ENCODE measurements at regions not wholly inside any gene's neighbourhood (a gene's known extent, or its start where the extent isn't known, plus 50 kb on each side); places are given as distances from the start of the nearest gene placed in this dataset.

DNA sequence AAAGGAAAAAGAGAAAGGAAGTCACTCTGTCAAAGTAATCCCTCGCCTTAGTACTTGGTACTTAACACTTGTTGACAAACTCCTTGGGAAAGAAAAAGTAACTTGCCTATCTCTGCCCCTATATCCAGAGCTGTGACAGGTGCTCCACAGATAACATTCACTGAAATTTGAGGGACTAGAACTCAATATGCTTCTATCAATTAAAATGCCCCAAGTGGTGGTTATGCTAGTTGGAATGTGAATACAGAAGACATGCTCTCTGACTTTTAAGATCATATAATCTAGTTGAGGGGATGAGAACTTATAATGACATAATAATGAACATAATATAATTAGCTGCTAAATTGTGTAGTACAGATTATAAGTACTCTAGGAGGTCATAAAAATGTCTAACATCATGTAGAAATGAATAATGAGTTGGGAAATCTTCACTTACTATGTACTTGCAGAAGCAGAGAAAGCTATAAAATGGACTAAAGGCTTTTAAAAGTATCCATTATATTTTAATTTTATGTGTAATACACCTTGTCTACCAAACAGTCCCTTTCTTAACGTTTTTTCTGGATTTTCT lies 153.1 kb upstream of the CCDC54 start:
- TF ChIP-seq, protein P1, sequence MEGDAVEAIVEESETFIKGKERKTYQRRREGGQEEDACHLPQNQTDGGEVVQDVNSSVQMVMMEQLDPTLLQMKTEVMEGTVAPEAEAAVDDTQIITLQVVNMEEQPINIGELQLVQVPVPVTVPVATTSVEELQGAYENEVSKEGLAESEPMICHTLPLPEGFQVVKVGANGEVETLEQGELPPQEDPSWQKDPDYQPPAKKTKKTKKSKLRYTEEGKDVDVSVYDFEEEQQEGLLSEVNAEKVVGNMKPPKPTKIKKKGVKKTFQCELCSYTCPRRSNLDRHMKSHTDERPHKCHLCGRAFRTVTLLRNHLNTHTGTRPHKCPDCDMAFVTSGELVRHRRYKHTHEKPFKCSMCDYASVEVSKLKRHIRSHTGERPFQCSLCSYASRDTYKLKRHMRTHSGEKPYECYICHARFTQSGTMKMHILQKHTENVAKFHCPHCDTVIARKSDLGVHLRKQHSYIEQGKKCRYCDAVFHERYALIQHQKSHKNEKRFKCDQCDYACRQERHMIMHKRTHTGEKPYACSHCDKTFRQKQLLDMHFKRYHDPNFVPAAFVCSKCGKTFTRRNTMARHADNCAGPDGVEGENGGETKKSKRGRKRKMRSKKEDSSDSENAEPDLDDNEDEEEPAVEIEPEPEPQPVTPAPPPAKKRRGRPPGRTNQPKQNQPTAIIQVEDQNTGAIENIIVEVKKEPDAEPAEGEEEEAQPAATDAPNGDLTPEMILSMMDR (IDR thresholded peaks at IDR 0.05; ENCODE audit: poor library complexity), result no peak
- no peak for TF ChIP-seq EZH2phosphoT487 (IDR thresholded peaks at IDR 0.05; ENCODE audit: low read depth, severe bottlenecking, unreplicated experiment)
